GM19455 (cell line): ENCODE measurements at regions not wholly inside any gene's neighbourhood (a gene's known extent, or its start where the extent isn't known, plus 50 kb on each side); places are given as distances from the start of the nearest gene placed in this dataset.
"Not testable (repeated sequence)": the region's sequence is repeated elsewhere in the genome, so short reads cannot be mapped to it uniquely, and the experiment has no call there.

Experiments
- ATAC-seq: cut with Tn5 transposase; IDR thresholded peaks from one replicate; pipeline ENCODE4 v1.9.1; 2021; ENCODE audit not compliant: unreplicated experiment

- peak; percentile 92 for ATAC-seq
These were observed 240.8 kb upstream of the DDX53 start for GRCh38 chrX:22758807-22759481.

GRCh38 chrX:22760513-22761057, 239.2 kb upstream of the DDX53 start:
- no peak for ATAC-seq

- no peak for ATAC-seq
These were observed 211.5 kb upstream of the DDX53 start for GRCh38 chrX:22788221-22788620.

- ATAC-seq, result no peak
These were observed 204.1 kb upstream of the DDX53 start for GRCh38 chrX:22795671-22796070.

GRCh38 chrX:22800360-22800759, 199.4 kb upstream of the DDX53 start:
- ATAC-seq, result no peak

GRCh38 chrX:22800806-22801205, 199.0 kb upstream of the DDX53 start:
- no peak for ATAC-seq

- no peak for ATAC-seq
These were observed 196.4 kb upstream of the DDX53 start for GRCh38 chrX:22803353-22803752.

- ATAC-seq, result no peak
These were observed 188.9 kb upstream of the DDX53 start for GRCh38 chrX:22810876-22811275.

- no peak for ATAC-seq
These were observed 181.7 kb upstream of the DDX53 start for GRCh38 chrX:22818061-22818460.

GRCh38 chrX:22855693-22856092, 144.1 kb upstream of the DDX53 start:
- ATAC-seq, result no peak

- no peak for ATAC-seq
These were observed 140.1 kb upstream of the DDX53 start for GRCh38 chrX:22859642-22860041.

- ATAC-seq, result not testable (repeated sequence)
These were observed 133.0 kb upstream of the DDX53 start for GRCh38 chrX:22866801-22867200.

- ATAC-seq, result no peak
These were observed 117.2 kb upstream of the DDX53 start for GRCh38 chrX:22882543-22882942.

GRCh38 chrX:22889819-22890218, 109.9 kb upstream of the DDX53 start:
- ATAC-seq, result no peak

- ATAC-seq, result no peak
These were observed 87.1 kb upstream of the DDX53 start for GRCh38 chrX:22912616-22913015.

- no peak for ATAC-seq
These were observed 76.8 kb upstream of the DDX53 start for GRCh38 chrX:22922961-22923360.

GRCh38 chrX:22934640-22935039, 65.1 kb upstream of the DDX53 start:
- no peak for ATAC-seq

- ATAC-seq, result no peak
These were observed 54.8 kb upstream of the DDX53 start for GRCh38 chrX:22944945-22945344.
